ENCODE measurements at regions not wholly inside any gene's neighbourhood (a gene's known extent, or its start where the extent isn't known, plus 50 kb on each side); places are given as distances from the start of the nearest gene placed in this dataset.

- Histone ChIP-seq H3K4me3 (no peak overlapping the region), H3K4me1 (no peaks in the 10 kb centered on the region), H3K9me3 (no peaks in the 10 kb centered on the region; the same call in 1 of the 2 replicates), H3K27me3 (ENCODE audit: low read depth) (no peaks in the 10 kb centered on the region), H3K36me3 (replicated peaks) (no peaks in the 10 kb centered on the region)
- in situ Hi-C loops (cut with MboI; ENCODE audit: low sequenced_read_pairs) = no loop called here
- DNase-seq (ENCODE audit: low spot score in 2 of 2) = no peak
Measured at GRCh38 chr2:187956906-187957534, 334.7 kb upstream of the GULP1 start.

GRCh38 chr2:187959821-187960220 lies 331.9 kb upstream of the GULP1 start:
- Histone ChIP-seq H3K27me3 (ENCODE audit: low read depth) (no peaks in the 10 kb centered on the region), H3K4me1 (no peaks in the 10 kb centered on the region), H3K36me3 (replicated peaks) (no peaks in the 10 kb centered on the region), H3K9me3 (no peaks in the 10 kb centered on the region; the same call in 1 of the 2 replicates), H3K4me3 (no peak overlapping the region)
- in situ Hi-C loops (cut with MboI; ENCODE audit: low sequenced_read_pairs) = no loop called here
- DNase-seq (ENCODE audit: low spot score in 2 of 2) = no peak

- no peaks in the 10 kb centered on the region for H3K36me3 ChIP-seq (replicated peaks)
- no peak overlapping the region for H3K4me3 ChIP-seq
- no peak for DNase-seq (ENCODE audit: low spot score in 2 of 2)
- no peaks in the 10 kb centered on the region for H3K27me3 ChIP-seq (ENCODE audit: low read depth)
- no peaks in the 10 kb centered on the region for H3K9me3 ChIP-seq
- H3K4me1 ChIP-seq = no peaks in the 10 kb centered on the region
- in situ Hi-C loops (cut with MboI; ENCODE audit: low sequenced_read_pairs) = no loop called here
Measured at GRCh38 chr2:187962538-187962937, 329.1 kb upstream of the GULP1 start.

GRCh38 chr2:187964746-187965145 lies 326.9 kb upstream of the GULP1 start:
- H3K9me3 ChIP-seq = no peaks in the 10 kb centered on the region
- H3K36me3 ChIP-seq (replicated peaks) = no peaks in the 10 kb centered on the region
- no peaks in the 10 kb centered on the region for H3K4me1 ChIP-seq
- H3K4me3 ChIP-seq = no peak overlapping the region
- DNase-seq (ENCODE audit: low spot score in 2 of 2) = no peak
- in situ Hi-C loops (cut with MboI; ENCODE audit: low sequenced_read_pairs) = no loop called here
- no peaks in the 10 kb centered on the region for H3K27me3 ChIP-seq (ENCODE audit: low read depth)

- in situ Hi-C loops (cut with MboI; ENCODE audit: low sequenced_read_pairs) = no loop called here
- no peak for DNase-seq (ENCODE audit: low spot score in 2 of 2)
- no peaks in the 10 kb centered on the region for H3K36me3 ChIP-seq (replicated peaks)
- H3K4me1 ChIP-seq = no peaks in the 10 kb centered on the region
- no peak overlapping the region for H3K4me3 ChIP-seq
- no peaks in the 10 kb centered on the region for H3K9me3 ChIP-seq
- no peaks in the 10 kb centered on the region for H3K27me3 ChIP-seq (ENCODE audit: low read depth)
Measured at GRCh38 chr2:187966924-187967323, 324.8 kb upstream of the GULP1 start.

GRCh38 chr2:187971893-187972292 lies 319.8 kb upstream of the GULP1 start:
- Histone ChIP-seq H3K9me3 (no peaks in the 10 kb centered on the region), H3K36me3 (replicated peaks) (no peaks in the 10 kb centered on the region), H3K4me3 (no peak overlapping the region), H3K27me3 (ENCODE audit: low read depth) (no peaks in the 10 kb centered on the region), H3K4me1 (peaks cover 6% of the 10 kb centered on the region; the same call in 1 of the 2 replicates)
- in situ Hi-C loops (cut with MboI; ENCODE audit: low sequenced_read_pairs) = no loop called here
- no peak for DNase-seq (ENCODE audit: low spot score in 2 of 2)

- Histone ChIP-seq H3K4me3 (no peak overlapping the region), H3K27me3 (ENCODE audit: low read depth) (no peaks in the 10 kb centered on the region), H3K9me3 (no peaks in the 10 kb centered on the region), H3K36me3 (replicated peaks) (no peaks in the 10 kb centered on the region), H3K4me1 (peaks cover 7% of the 10 kb centered on the region; the same call in 1 of the 2 replicates)
- DNase-seq (ENCODE audit: low spot score in 2 of 2) = no peak
- in situ Hi-C loops (cut with MboI; ENCODE audit: low sequenced_read_pairs) = no loop called here
Measured at GRCh38 chr2:187976259-187976985, 315.3 kb upstream of the GULP1 start.

GRCh38 chr2:187976986-187977333 lies 314.7 kb upstream of the GULP1 start:
- DNase-seq (ENCODE audit: low spot score in 2 of 2) = no peak
- in situ Hi-C loops (cut with MboI; ENCODE audit: low sequenced_read_pairs) = no loop called here
- no peaks in the 10 kb centered on the region for H3K36me3 ChIP-seq (replicated peaks)
- H3K4me1 ChIP-seq = peaks cover 7% of the 10 kb centered on the region; the same call in 1 of the 2 replicates
- H3K27me3 ChIP-seq (ENCODE audit: low read depth) = no peaks in the 10 kb centered on the region
- H3K9me3 ChIP-seq = no peaks in the 10 kb centered on the region
- no peak overlapping the region for H3K4me3 ChIP-seq

GRCh38 chr2:187978356-187978755 lies 313.3 kb upstream of the GULP1 start:
- Histone ChIP-seq H3K27me3 (ENCODE audit: low read depth) (no peaks in the 10 kb centered on the region), H3K4me3 (no peak overlapping the region), H3K36me3 (replicated peaks) (no peaks in the 10 kb centered on the region), H3K9me3 (no peaks in the 10 kb centered on the region), H3K4me1 (peaks cover 7% of the 10 kb centered on the region; the same call in 1 of the 2 replicates)
- no peak for DNase-seq (ENCODE audit: low spot score in 2 of 2)
- in situ Hi-C loops (cut with MboI; ENCODE audit: low sequenced_read_pairs) = no loop called here

- DNase-seq (ENCODE audit: low spot score in 2 of 2) = no peak
- no peak overlapping the region for H3K4me3 ChIP-seq
- peaks cover 9% of the 10 kb centered on the region for H3K4me1 ChIP-seq
- no peaks in the 10 kb centered on the region for H3K9me3 ChIP-seq
- no peaks in the 10 kb centered on the region for H3K27me3 ChIP-seq (ENCODE audit: low read depth)
- in situ Hi-C loops (cut with MboI; ENCODE audit: low sequenced_read_pairs) = no loop called here
- H3K36me3 ChIP-seq (replicated peaks) = no peaks in the 10 kb centered on the region
Measured at GRCh38 chr2:187982668-187983067, 309.0 kb upstream of the GULP1 start.

GRCh38 chr2:187985195-187985594 lies 306.5 kb upstream of the GULP1 start:
- DNase-seq (ENCODE audit: low spot score in 2 of 2) = no peak
- Histone ChIP-seq H3K36me3 (replicated peaks) (no peaks in the 10 kb centered on the region), H3K9me3 (no peaks in the 10 kb centered on the region), H3K4me1 (peaks cover 9% of the 10 kb centered on the region), H3K4me3 (no peak overlapping the region), H3K27me3 (ENCODE audit: low read depth) (no peaks in the 10 kb centered on the region)
- in situ Hi-C loops (cut with MboI; ENCODE audit: low sequenced_read_pairs) = no loop called here

GRCh38 chr2:187985923-187986322 lies 305.8 kb upstream of the GULP1 start:
- peak in 1 of 2 experiments; percentile 25 for DNase-seq (ENCODE audit: low spot score in 2 of 2)
- no peak overlapping the region for H3K4me3 ChIP-seq
- no peaks in the 10 kb centered on the region for H3K27me3 ChIP-seq (ENCODE audit: low read depth)
- peaks cover 9% of the 10 kb centered on the region for H3K4me1 ChIP-seq
- in situ Hi-C loops (cut with MboI; ENCODE audit: low sequenced_read_pairs) = no loop called here
- H3K36me3 ChIP-seq (replicated peaks) = no peaks in the 10 kb centered on the region
- no peaks in the 10 kb centered on the region for H3K9me3 ChIP-seq

- Histone ChIP-seq H3K27me3 (ENCODE audit: low read depth) (no peaks in the 10 kb centered on the region), H3K4me3 (no peak overlapping the region), H3K4me1 (peaks cover 9% of the 10 kb centered on the region), H3K9me3 (no peaks in the 10 kb centered on the region), H3K36me3 (replicated peaks) (no peaks in the 10 kb centered on the region)
- no peak for DNase-seq (ENCODE audit: low spot score in 2 of 2)
- in situ Hi-C loops (cut with MboI; ENCODE audit: low sequenced_read_pairs) = no loop called here
Measured at GRCh38 chr2:187986390-187987105, 305.1 kb upstream of the GULP1 start.

- in situ Hi-C loops (cut with MboI; ENCODE audit: low sequenced_read_pairs) = no loop called here
- Histone ChIP-seq H3K4me3 (no peak overlapping the region), H3K36me3 (replicated peaks) (no peaks in the 10 kb centered on the region), H3K9me3 (no peaks in the 10 kb centered on the region), H3K4me1 (peaks cover 9% of the 10 kb centered on the region), H3K27me3 (ENCODE audit: low read depth) (no peaks in the 10 kb centered on the region)
- no peak for DNase-seq (ENCODE audit: low spot score in 2 of 2)
Measured at GRCh38 chr2:187988348-187988747, 303.3 kb upstream of the GULP1 start.
